8988T (cell line): ENCODE measurements at regions not wholly inside any gene's neighbourhood (a gene's known extent, or its start where the extent isn't known, plus 50 kb on each side); places are given as distances from the start of the nearest gene placed in this dataset.

ENCODE experiments used
- DNase-seq: peaks from one replicate; pipeline ENCODE4 v3.0.0; 2011

DNA sequence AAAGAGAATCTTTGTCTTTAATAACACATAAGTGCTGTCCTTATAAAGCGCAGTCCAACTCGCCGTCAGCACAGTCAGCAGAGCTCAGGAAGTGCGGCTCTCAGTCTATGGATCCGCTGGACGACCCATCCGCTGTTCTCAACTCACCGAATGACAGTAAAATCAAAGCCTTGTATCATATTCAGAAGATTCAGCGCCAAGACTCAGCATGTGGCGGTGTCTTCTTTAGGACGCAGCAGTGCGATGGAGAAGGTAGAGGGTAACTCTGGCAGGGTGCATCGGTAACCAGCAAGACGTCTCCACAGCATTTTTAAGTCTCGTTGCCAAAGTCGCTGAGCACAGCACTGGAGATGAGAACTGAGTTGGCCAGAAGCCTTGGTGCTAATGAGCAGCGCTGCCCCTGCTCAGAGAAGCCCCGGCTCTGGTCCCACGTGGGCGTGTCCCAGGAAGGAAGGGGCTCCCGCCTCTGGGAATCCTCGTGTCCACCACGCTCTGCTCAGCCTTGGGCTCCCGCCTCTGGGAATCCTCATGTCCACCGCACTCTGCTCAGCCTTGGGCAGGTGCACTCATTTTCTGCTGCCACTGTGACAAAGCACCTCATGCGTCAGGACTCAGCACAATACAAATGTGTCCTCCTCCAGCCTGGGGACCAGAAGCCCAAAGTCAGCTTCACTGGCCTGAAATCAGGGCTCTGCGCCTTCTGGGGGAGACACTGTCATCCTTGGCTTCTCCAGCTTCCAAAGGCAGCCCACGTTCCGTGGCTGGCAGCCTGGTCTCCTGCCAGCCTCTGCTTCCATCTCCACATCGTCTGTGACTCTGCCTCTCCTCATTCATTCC is 238.0 kb upstream of the SALL3 start:
- no peak for DNase-seq

DNA sequence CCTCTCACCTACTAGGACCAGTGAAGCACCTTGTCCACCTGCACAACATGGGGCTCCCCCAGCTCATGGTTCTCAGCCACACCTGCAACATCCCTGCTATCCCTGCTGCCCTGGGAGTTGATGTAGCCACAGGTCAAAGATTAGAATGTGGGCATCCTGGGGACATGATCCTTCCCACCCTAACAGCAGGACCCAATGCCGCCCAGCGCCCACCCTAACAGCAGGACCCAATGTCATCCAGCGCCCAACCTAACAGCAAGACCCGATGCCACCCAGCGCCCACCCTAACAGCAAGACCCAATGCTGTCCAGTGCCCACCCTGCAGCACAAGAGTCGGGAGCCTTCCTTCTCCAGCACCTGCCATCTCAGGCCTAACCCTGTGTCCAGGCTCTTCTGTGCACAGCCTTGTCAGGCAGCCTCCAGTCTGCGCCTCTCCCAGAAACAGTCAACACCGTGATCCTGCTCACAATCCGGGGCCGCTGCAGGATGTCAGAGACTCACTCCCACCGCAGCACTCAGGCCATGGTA is 237.3 kb upstream of the SALL3 start:
- DNase-seq, result no peak

- DNase-seq, result no peak
These were observed 236.5 kb upstream of the SALL3 start for GRCh38 chr18:78743078-78743477.

DNA sequence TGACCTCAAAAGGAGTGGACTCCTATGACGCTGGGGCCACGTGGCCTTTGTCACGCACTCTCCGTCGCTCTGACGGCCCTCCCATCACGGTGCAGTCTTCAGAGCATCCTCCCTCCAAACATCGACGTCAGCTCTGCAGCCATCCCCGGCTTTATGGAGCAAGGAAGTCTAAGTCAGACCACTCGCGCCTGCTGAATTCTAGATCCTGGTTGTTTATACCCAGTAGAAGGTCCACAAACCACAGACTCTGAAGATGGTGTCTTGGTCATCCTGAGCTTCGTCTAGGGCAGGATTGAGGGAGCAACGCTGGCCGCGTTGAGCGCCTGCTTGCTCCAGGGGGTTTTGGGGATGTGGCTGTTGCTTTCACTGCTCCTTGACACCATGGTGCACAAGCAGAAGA is 228.0 kb upstream of the SALL3 start:
- no peak for DNase-seq

DNA sequence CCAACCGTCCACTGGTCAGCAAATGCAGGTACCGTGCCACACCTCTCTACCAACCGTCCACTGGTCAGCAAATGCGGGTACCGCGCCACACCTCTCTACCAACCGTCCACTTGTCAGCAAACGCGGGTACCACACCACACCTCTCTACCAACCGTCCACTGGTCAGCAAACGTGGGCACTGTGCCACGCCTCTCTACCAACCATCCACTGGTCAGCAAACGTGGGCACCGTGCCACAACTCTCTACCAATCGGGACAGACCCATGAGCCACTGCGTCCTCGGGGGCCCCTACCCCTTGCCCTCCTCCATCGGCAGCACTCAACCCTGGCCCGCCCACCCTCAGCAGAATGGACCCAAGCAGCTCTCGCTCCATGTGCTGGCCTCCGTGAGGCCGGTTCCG is 226.4 kb upstream of the SALL3 start:
- no peak for DNase-seq

- DNase-seq, result no peak
These were observed 225.1 kb upstream of the SALL3 start for GRCh38 chr18:78754311-78755043.

DNA sequence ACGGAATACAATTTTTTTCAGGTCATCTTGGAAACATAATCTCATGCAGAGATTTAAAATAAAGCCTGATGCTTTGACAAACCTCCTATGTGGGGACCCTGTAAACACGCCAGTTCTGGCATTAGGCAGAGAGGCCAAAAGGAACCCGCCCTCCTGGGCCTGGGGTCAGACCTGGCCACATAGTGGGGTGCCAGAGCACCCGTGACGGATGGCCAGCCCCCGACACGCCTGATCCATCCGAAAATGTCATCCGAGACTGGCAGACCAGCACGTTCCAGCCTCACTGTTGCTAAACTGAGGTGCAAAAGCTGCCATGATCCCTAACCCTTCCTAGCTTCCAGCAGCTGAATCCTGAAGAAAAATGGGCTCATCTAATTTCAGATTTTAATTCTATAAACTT is 222.6 kb upstream of the SALL3 start:
- DNase-seq, result no peak

DNA sequence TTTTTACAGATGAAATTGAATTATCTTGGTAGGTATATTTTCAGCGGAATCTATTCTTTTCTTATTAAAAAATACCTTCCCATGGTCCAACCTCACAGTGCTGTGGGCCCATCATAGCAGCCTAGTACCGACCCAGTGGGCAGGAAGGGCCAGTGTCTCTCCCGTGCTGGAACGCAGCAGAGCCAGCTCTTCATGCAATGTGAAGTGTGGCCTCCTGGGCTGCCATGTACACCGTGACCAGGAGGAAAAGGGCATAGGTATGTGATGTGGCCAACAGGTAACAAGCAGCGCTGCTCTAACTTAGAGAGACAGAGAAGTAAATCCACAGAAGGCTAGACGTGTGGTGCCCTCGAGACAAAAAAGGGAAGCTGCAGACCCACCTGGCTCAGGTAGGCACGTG is 221.1 kb upstream of the SALL3 start:
- DNase-seq, result no peak

GRCh38 chr18:78762753-78763152 is 216.9 kb upstream of the SALL3 start:
- no peak for DNase-seq

- DNase-seq, result no peak
These were observed 215.1 kb upstream of the SALL3 start for GRCh38 chr18:78764544-78764943.

DNA sequence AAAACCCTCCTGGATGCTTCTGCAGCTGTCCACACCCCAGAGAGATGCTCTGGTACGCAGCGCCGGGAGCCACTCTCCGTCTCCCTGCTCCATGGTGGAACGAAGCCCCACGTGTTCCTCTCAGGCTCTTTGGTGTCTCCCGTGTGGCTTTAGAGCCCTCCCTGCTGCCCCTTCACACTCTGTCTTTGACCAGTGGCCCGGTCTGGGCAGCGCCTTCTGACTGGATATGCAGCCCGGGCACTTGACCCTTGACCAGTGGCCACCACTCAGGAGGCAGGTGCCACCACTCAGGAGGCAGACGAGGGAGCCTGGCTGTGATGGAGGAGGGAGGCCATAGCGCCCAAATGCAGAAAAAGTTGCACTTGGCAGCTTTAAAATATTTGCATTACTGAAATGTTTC is 214.5 kb upstream of the SALL3 start:
- no peak for DNase-seq

DNA sequence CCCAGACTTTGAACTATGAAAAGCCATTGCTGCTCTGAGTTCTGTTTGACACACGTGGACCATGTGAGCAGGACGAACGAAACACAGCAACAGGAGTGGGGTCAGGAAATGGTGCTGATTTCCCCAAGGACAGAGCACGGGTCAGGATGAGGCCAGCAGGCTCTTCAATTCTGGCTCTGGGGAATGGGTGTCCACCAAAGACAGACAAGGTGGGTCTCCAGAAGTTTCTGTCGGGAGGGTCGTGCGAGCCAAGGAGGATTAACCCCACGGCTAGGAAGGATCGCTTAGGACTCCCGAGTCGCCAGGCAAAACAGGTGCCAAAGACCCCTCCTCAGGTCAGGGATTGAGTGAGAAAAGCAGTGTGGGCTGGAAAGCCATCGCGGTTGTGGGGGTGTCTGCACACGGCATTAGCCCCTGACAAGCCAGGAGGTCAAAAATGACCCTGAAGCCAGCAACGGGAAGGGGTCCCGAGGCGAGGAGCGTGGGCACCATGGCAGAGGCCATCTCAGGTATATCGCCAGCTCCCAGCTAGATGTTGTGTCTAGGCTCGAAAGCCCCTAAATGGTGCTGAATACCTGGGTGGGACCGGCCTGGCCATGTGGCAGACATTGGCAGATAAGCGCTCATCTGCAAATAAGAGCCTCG is 213.9 kb upstream of the SALL3 start:
- no peak for DNase-seq

DNA sequence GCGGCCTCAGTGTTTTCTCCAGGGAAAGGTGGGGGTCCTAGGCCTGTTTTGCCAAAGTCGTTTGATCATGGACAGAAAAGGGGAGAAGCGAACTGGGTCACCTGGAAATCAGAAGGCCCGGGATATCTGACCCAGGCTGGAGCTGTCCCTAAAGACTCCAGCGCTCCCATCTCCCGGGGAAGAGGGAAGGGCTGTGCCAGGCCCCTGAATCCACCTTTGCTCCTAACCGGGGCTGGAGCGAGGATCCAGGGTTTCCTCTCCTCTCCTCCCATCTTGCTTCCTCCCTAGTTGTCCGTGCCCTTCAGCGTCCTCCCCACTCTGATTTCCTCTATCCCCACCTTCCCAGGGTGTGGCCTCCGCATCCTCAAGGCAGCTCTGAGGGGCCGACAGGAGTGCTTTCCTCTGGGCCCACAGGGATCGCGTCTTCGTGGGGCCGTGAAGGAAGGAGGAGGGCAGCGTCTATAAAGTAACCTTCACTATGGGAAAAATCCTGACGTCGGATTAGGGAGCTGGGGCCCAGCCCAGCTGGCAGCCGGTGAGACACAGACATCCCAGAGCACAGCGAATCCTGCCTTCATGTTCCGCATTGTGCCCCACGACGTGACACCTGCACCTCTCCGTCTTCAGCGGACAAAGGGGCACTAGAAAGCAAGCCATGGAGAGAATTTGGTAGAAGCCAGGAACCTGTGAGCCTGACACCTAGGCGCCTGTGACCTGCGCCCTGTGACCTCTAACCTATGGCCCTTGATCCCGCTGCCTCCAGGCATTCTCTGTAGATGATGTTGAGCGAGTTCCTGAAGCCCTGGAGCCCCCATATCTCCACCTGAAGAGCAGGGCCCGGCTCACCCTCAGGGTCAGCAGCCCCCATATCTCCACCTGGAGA is 212.7 kb upstream of the SALL3 start:
- no peak for DNase-seq

- DNase-seq, result no peak
These were observed 212.0 kb upstream of the SALL3 start for GRCh38 chr18:78767648-78768071.

- no peak for DNase-seq
These were observed 211.4 kb upstream of the SALL3 start for GRCh38 chr18:78768221-78768620.

DNA sequence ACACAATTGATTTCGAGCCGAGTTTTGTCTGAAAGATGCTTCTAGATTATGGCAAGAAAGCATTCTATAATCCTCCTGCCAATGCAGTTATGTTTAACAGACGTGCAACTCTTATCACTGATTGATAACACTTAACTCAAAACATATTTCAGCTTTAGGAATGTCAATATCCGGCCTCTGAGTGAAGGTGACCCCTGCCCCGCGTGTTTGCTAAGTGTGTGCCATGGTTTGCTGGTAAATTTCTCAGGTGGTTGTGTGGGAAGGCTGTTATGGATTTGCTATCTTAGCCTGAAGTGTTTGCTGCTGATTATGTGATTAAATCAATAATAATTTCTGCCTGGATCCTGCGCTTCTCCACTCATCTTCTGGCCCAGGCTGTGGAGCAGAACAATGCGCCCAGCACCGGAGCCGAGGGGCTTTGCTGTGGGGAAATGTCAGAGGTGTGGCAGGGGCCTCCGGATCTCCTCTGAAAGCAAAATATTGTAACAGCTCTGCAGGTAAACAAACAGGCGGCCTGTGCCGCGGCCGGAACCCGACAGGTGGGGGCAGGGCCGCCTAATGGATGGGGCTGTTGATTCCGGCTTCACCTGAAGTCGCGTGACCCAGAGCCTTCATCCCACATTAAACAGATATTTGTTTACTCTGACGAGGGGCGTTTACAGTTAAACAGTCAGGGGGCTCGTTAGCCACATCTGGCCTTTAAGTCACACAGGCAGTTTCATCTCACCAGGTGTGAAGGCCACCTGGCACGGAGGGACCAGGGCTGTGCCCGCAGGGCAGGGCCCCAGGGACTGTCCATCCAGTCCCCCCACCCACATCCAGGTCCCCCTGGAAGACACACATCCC is 210.7 kb upstream of the SALL3 start:
- no peak for DNase-seq

DNA sequence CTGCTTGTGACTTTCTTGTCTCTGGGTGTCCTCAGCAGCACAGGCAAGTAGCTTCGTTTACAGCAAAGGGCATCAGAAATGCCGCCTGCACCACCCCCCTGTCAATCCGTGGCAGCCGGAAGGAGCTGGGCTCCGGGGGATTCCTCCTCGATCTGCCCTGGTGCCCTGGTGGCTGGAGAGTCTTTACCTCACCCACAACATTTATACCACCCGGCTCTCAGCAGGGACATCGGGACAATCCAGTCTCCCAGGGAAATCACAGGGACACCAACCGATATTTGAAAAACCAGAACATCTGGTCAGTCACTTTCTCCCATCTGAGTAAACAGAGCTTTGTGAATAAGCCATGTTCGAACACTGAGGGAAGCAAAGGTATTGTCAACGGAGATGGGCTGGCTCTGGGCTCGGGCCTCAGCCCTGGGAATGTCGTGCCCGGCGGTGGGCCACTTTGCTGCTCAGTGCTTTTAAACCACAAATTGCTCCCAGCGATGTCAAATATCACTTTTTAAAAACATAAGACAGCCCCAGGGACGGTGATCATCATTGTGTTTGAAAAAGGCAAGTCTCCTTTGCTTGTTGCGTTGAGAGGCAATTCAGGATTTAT is 210.0 kb upstream of the SALL3 start:
- DNase-seq, result no peak

DNA sequence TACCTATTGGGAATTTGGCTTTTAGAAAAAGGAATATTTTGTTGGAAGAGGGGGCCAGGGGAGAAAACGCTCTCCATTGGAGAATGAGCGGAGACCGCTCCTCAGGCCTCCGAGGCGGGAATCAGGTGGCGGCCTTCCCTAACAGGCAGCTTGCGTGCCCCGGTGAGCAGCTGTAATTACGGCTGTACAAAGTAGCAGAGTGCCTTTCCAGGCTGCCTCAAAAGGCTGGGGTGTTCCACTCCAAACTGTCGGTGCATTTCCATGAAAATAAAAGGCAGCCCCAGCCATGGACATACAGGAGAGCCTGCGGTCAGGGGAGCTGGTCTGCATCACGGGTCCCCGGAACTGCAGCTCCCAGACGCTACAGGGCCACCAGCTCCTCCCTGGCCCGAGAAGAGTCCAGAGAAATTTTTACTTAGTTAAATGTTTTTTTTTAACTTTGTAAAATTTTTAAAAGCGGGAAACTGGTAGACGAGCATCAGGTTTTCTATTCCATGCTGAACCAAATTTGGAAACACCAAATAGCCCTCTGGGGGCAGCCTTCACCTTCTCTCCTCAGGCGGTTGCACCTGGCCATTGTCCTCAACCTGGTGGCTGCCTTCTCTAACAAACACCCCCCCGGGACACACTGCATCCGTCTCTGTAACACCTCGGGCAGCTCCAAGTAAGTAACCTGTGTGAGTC is 209.3 kb upstream of the SALL3 start:
- no peak for DNase-seq

DNA sequence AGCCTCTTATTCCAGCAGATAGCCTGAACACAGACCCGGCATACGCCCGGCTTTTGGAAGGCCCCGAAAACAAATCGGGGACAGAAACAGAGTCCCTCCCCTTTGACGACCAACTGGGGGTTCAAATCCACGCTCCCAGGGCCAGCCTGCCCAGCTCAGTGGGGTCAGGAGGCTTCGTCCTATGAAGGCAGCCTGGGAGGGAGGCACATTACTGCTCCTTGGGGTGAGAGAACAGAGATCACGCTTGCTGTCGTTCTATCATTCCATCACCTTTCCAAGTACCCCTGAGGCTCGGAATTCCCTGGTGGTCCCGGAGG is 208.8 kb upstream of the SALL3 start:
- no peak for DNase-seq

GRCh38 chr18:78771496-78772359 is 207.9 kb upstream of the SALL3 start:
- DNase-seq, result no peak
